DOHH2 (cell line): ENCODE measurements at regions not wholly inside any gene's neighbourhood (a gene's known extent, or its start where the extent isn't known, plus 50 kb on each side); places are given as distances from the start of the nearest gene placed in this dataset.

ENCODE experiments used
- EZH2phosphoT487 ChIP-seq: fragments of 200-600 bp; sonication (generic); IDR thresholded peaks from 2 replicates; pipeline ENCODE4 v1.6.1; 2017; ENCODE audit warnings: borderline replicate concordance, mild to moderate bottlenecking, antibody characterized with exemption, low read length, moderate library complexity, mixed read lengths
- TF ChIP-seq, protein P1 (sequence below): fragments of 200-600 bp; sonication (generic); IDR thresholded peaks from one replicate; pipeline ENCODE4 v1.5.1; 2014; ENCODE audit warnings: antibody characterized with exemption, mild to moderate bottlenecking, low read depth, low read length; ENCODE audit not compliant: poor library complexity, severe bottlenecking

GRCh38 chr14:104282332-104283196 is 144.2 kb downstream of the KIF26A start:
- TF ChIP-seq, protein P1, sequence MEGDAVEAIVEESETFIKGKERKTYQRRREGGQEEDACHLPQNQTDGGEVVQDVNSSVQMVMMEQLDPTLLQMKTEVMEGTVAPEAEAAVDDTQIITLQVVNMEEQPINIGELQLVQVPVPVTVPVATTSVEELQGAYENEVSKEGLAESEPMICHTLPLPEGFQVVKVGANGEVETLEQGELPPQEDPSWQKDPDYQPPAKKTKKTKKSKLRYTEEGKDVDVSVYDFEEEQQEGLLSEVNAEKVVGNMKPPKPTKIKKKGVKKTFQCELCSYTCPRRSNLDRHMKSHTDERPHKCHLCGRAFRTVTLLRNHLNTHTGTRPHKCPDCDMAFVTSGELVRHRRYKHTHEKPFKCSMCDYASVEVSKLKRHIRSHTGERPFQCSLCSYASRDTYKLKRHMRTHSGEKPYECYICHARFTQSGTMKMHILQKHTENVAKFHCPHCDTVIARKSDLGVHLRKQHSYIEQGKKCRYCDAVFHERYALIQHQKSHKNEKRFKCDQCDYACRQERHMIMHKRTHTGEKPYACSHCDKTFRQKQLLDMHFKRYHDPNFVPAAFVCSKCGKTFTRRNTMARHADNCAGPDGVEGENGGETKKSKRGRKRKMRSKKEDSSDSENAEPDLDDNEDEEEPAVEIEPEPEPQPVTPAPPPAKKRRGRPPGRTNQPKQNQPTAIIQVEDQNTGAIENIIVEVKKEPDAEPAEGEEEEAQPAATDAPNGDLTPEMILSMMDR: no peak
- TF ChIP-seq EZH2phosphoT487: no peak
